Endothelial cell of umbilical vein (primary cell): ENCODE measurements at regions not wholly inside any gene's neighbourhood (a gene's known extent, or its start where the extent isn't known, plus 50 kb on each side); places are given as distances from the start of the nearest gene placed in this dataset.
"Not testable (repeated sequence)": the region's sequence is repeated elsewhere in the genome, so short reads cannot be mapped to it uniquely, and the experiment has no call there.

Experiments
- BruUV-seq: library from RNA; stranded (reverse); fragments of 400-500 nt; replicated peaks from 2 replicates; lab custom pipeline; 2021; lab: Mats Ljungman, UMichigan
- CTCF ChIA-PET: fragments of 300-600, 350-600 bp; sonication (Branson Sonifier 250); formaldehyde crosslinking; loops from one replicate; lab custom pipeline; 2021; ENCODE audit warnings: antibody characterized with exemption, inconsistent platforms; lab: Charles Lee
- POLR2A ChIA-PET: fragments of 300-600, 350-600 bp; sonication (Branson Sonifier 250); formaldehyde crosslinking; loops from one replicate; lab custom pipeline; 2021; ENCODE audit warnings: antibody characterized with exemption, inconsistent platforms; lab: Charles Lee
- DNase-seq: peaks from one replicate; pipeline ENCODE4 v3.0.0-alpha.2; 2011; ENCODE audit warnings: low read depth, low spot score
- FAIRE-seq: peaks from 2 replicates; lab custom pipeline; 2011; peaks lifted over from hg19 to GRCh38; lab: Jason Lieb, UNC
- H2AFZ ChIP-seq: 2 replicates; pipeline ENCODE4 v1.6.0; 2012; ENCODE audit warnings: low read depth, low read length, control low read depth, inconsistent platforms
- H3K27ac ChIP-seq: 2 replicates; pipeline ENCODE4 v1.5.1; 2011; ENCODE audit warnings: low read depth, mild to moderate bottlenecking, control low read depth, low read length, moderate library complexity; ENCODE audit not compliant: insufficient read depth
- H3K27me3 ChIP-seq, 2 experiments: 2 replicates each; pipeline versions ENCODE4 v1.6.0 to v1.6.1; 2011; ENCODE audit warnings: low read length in 2 of 2, mixed read lengths in 1 of 2; ENCODE audit not compliant: control insufficient read depth in 2 of 2, insufficient read depth in 2 of 2
- H3K36me3 ChIP-seq, 2 experiments: 2 replicates in 1 of 2; 3 replicates in 1 of 2; pipeline ENCODE4 v1.5.1; 2011; ENCODE audit warnings: low read length in 2 of 2, mild to moderate bottlenecking in 1 of 2, moderate library complexity in 1 of 2; ENCODE audit not compliant: control insufficient read depth in 2 of 2, insufficient read depth in 2 of 2; ENCODE audit errors: extremely low read depth in 1 of 2
- H3K4me1 ChIP-seq: 3 replicates; pipeline ENCODE4 v1.5.1; 2011; ENCODE audit warnings: mild to moderate bottlenecking, low read length; ENCODE audit not compliant: control insufficient read depth, insufficient read depth; ENCODE audit errors: extremely low read depth
- H3K4me2 ChIP-seq: 2 replicates; pipeline ENCODE4 v1.6.1; 2011; ENCODE audit warnings: low read length, control low read depth, mixed read lengths; ENCODE audit not compliant: insufficient read depth
- H3K4me3 ChIP-seq, 3 experiments: fragments of 200-600 bp in 1 of 3; sonication (generic), shearing (Covaris generic) in 1 of 3; replicated peaks in 1 of 3; 2 replicates each; pipeline ENCODE4 v1.5.1; 2011 to 2016; ENCODE audit warnings: control low read depth in 3 of 3, low read length in 3 of 3, mild to moderate bottlenecking in 2 of 3, inconsistent platforms in 1 of 3, low read depth in 1 of 3, moderate library complexity in 1 of 3; ENCODE audit not compliant: insufficient read depth in 1 of 3
- H3K79me2 ChIP-seq: 2 replicates; pipeline ENCODE4 v1.6.0; 2012; ENCODE audit warnings: low read length, inconsistent platforms; ENCODE audit not compliant: control insufficient read depth, insufficient read depth
- H3K9ac ChIP-seq: replicated peaks from 2 replicates; pipeline ENCODE3; 2011; ENCODE audit warnings: low read length, control low read depth; ENCODE audit not compliant: insufficient read depth; ENCODE audit errors: extremely low read depth
- H3K9me1 ChIP-seq: replicated peaks from 3 replicates; pipeline ENCODE4 v1.6.0; 2011; ENCODE audit warnings: mild to moderate bottlenecking, low read length; ENCODE audit not compliant: control insufficient read depth, insufficient read depth; ENCODE audit errors: extremely low read depth
- H3K9me3 ChIP-seq: replicated peaks from 2 replicates; pipeline ENCODE4 v1.5.1; 2012; ENCODE audit warnings: low read length, inconsistent platforms; ENCODE audit not compliant: control insufficient read depth, insufficient read depth
- H4K20me1 ChIP-seq: replicated peaks from 2 replicates; pipeline ENCODE3; 2011; ENCODE audit warnings: mild to moderate bottlenecking, low read length; ENCODE audit not compliant: control insufficient read depth, insufficient read depth; ENCODE audit errors: extremely low read depth
- dilution Hi-C: fragments of 300-500 bp; cut with MboI; formaldehyde crosslinking; loops from one replicate; pipeline ENCODE4 v1.15.0; 2019; ENCODE audit warnings: low sequenced_read_pairs; ENCODE audit not compliant: extremely low pct_ligation_motif_present
- intact Hi-C: fragments of 100-400 bp; cut with micrococcal nuclease; formaldehyde crosslinking; loops from one replicate; pipeline ENCODE4 v1.10.0; 2022

GRCh38 chr21:6140467-6141137, 4380.8 kb upstream of the TPTE start:
- DNase-seq, H3K9me1 ChIP-seq, POLR2A ChIA-PET, H4K20me1 ChIP-seq, intact Hi-C loops, BruUV-seq, dilution Hi-C loops, H3K9ac ChIP-seq, H3K4me1 ChIP-seq, H3K4me2 ChIP-seq, FAIRE-seq, H3K9me3 ChIP-seq, H3K36me3 ChIP-seq, CTCF ChIA-PET, H3K27me3 ChIP-seq, H3K4me3 ChIP-seq, H2AFZ ChIP-seq, H3K27ac ChIP-seq, H3K79me2 ChIP-seq: not testable (repeated sequence)

- BruUV-seq, H3K27ac ChIP-seq, dilution Hi-C loops, H3K79me2 ChIP-seq, intact Hi-C loops, H3K4me2 ChIP-seq, H3K9me1 ChIP-seq, H3K9me3 ChIP-seq, H3K36me3 ChIP-seq, FAIRE-seq, H4K20me1 ChIP-seq, POLR2A ChIA-PET, DNase-seq, H3K27me3 ChIP-seq, CTCF ChIA-PET, H2AFZ ChIP-seq, H3K9ac ChIP-seq, H3K4me3 ChIP-seq, H3K4me1 ChIP-seq: not testable (repeated sequence)
These were observed 4380.3 kb upstream of the TPTE start for GRCh38 chr21:6141138-6141474.

- H3K9me3 ChIP-seq, H3K4me1 ChIP-seq, CTCF ChIA-PET, FAIRE-seq, H3K36me3 ChIP-seq, H3K9ac ChIP-seq, H3K79me2 ChIP-seq, H3K27ac ChIP-seq, H3K4me3 ChIP-seq, H4K20me1 ChIP-seq, POLR2A ChIA-PET, BruUV-seq, intact Hi-C loops, dilution Hi-C loops, H3K4me2 ChIP-seq, H3K9me1 ChIP-seq, H3K27me3 ChIP-seq, H2AFZ ChIP-seq, DNase-seq: not testable (repeated sequence)
These were observed 4368.2 kb upstream of the TPTE start for GRCh38 chr21:6153154-6153553.

GRCh38 chr21:6154524-6155320, 4366.7 kb upstream of the TPTE start:
- H3K4me3 ChIP-seq, H3K79me2 ChIP-seq, DNase-seq, H3K9ac ChIP-seq, H3K27me3 ChIP-seq, H3K4me2 ChIP-seq, POLR2A ChIA-PET, H3K9me1 ChIP-seq, H3K4me1 ChIP-seq, H3K36me3 ChIP-seq, CTCF ChIA-PET, FAIRE-seq, BruUV-seq, intact Hi-C loops, dilution Hi-C loops, H2AFZ ChIP-seq, H3K27ac ChIP-seq, H3K9me3 ChIP-seq, H4K20me1 ChIP-seq: not testable (repeated sequence)
